Tibial artery (tissue), 4 donors: ENCODE measurements at regions not wholly inside any gene's neighbourhood (a gene's known extent, or its start where the extent isn't known, plus 50 kb on each side); places are given as distances from the start of the nearest gene placed in this dataset.

Source experiments
- DNase-seq, 2 donors: peaks; one replicate each; pipeline ENCODE4 v3.0.0-alpha.2; 2019
- H3K27ac ChIP-seq, 2 donors: fragments of 200-600 bp; sonication (generic) in 1 of 2; 1 replicate in 1 of 2; 2 replicates in 1 of 2; pipeline ENCODE4 v1.5.1; 2018 to 2019; ENCODE audit warnings: mild to moderate bottlenecking in 1 of 2
- H3K27me3 ChIP-seq, 2 donors: fragments of 200-600 bp; sonication (generic) in 1 of 2; one replicate each; pipeline versions ENCODE4 v1.5.1 to v1.6.0; 2016 to 2019
- H3K36me3 ChIP-seq, 3 donors: fragments of 200-600 bp; sonication (generic) in 2 of 3; one replicate each; pipeline ENCODE4 v1.5.1; 2016 to 2019; ENCODE audit warnings: mild to moderate bottlenecking in 2 of 3
- H3K4me1 ChIP-seq, 4 donors: fragments of 200-600 bp; sonication (generic) in 2 of 4; 1 replicate in 3 of 4; 2 replicates in 1 of 4; pipeline ENCODE4 v1.5.1; 2016 to 2019
- H3K4me3 ChIP-seq, 2 donors: fragments of 200-600 bp; sonication (generic) in 1 of 2; 1 replicate in 1 of 2; 2 replicates in 1 of 2; pipeline ENCODE4 v1.5.1; 2018 to 2019; ENCODE audit warnings: mild to moderate bottlenecking in 2 of 2
- H3K9me3 ChIP-seq, 3 donors: fragments of 200-600 bp; sonication (generic) in 1 of 3; one replicate each; pipeline ENCODE4 v1.5.1; 2016 to 2019
- intact Hi-C: fragments of 100-400 bp; cut with DNase I; formaldehyde crosslinking; loops from one replicate; pipeline ENCODE4 v1.15.0; 2023; ENCODE audit warnings: low total_unique reads
- TF ChIP-seq, protein P1 (sequence below), 2 experiments: fragments of 200-600 bp in 1 of 2; fragments of 450-650 bp in 1 of 2; IDR thresholded peaks; one replicate each; pipeline ENCODE4 v1.5.1; 2017 to 2019; ENCODE audit warnings: antibody characterized with exemption in 2 of 2, mild to moderate bottlenecking in 1 of 2, moderate library complexity in 1 of 2

DNA sequence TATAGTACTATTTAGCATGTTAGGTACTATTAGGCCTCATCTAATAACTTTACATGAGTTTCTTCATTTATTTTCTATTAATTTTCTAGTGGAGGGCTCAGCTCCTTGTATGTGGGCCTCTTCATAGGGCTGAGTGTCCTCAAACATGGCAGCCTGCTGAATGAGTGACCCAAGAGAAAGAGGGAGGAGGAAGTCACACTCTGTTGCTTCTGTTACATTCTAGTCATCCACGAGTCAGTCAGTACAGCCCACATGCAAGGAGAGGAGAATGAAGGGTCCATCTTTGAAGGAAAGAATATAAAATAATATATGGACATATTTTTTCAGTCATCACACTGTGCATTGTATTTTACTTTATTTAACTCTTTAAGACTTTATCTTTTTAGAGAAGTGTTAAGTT, 66.6 kb upstream of the NR3C1 start:
- H3K9me3 ChIP-seq, result no peaks in the 10 kb centered on the region
- intact Hi-C loops, result no loop called here
- peaks cover 0 to 19% (median 4%) of the 10 kb centered on the region in 4 donors for H3K4me1 ChIP-seq
- no peaks in the 10 kb centered on the region for H3K27me3 ChIP-seq
- H3K4me3 ChIP-seq, result no peak overlapping the region
- TF ChIP-seq, protein P1, sequence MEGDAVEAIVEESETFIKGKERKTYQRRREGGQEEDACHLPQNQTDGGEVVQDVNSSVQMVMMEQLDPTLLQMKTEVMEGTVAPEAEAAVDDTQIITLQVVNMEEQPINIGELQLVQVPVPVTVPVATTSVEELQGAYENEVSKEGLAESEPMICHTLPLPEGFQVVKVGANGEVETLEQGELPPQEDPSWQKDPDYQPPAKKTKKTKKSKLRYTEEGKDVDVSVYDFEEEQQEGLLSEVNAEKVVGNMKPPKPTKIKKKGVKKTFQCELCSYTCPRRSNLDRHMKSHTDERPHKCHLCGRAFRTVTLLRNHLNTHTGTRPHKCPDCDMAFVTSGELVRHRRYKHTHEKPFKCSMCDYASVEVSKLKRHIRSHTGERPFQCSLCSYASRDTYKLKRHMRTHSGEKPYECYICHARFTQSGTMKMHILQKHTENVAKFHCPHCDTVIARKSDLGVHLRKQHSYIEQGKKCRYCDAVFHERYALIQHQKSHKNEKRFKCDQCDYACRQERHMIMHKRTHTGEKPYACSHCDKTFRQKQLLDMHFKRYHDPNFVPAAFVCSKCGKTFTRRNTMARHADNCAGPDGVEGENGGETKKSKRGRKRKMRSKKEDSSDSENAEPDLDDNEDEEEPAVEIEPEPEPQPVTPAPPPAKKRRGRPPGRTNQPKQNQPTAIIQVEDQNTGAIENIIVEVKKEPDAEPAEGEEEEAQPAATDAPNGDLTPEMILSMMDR (IDR thresholded peaks at IDR 0.05), result no peak
- no peaks in the 10 kb centered on the region for H3K36me3 ChIP-seq
- no peak overlapping the region for H3K27ac ChIP-seq
- DNase-seq, result no peak

DNA sequence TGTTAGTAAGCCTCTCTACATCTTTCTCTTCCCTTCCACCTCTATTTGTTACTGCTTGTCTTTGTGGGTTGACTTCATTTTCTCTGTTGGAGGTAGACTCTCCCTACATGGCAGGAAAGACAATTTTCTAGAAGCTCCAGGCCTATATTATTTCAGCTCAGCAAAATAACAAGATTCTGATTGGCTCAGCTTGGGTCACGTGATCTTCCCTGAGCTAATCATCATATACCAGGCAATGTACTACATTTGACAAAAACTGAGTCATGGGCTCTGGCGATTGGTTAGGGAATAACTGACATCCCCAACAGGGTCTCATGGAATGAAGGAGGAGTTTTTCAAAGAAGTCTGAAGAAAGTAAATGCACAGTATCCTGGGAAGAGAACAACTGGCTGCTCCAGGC, 65.6 kb upstream of the NR3C1 start:
- H3K27ac ChIP-seq, result no peak overlapping the region
- TF ChIP-seq, protein P1 (IDR thresholded peaks at IDR 0.05), result no peak
- DNase-seq, result no peak
- H3K27me3 ChIP-seq, result no peaks in the 10 kb centered on the region
- intact Hi-C loops, result no loop called here
- H3K36me3 ChIP-seq, result no peaks in the 10 kb centered on the region
- H3K4me1 ChIP-seq, result peaks cover 0 to 19% (median 4%) of the 10 kb centered on the region in 4 donors
- H3K4me3 ChIP-seq, result no peak overlapping the region
- H3K9me3 ChIP-seq, result no peaks in the 10 kb centered on the region

DNA sequence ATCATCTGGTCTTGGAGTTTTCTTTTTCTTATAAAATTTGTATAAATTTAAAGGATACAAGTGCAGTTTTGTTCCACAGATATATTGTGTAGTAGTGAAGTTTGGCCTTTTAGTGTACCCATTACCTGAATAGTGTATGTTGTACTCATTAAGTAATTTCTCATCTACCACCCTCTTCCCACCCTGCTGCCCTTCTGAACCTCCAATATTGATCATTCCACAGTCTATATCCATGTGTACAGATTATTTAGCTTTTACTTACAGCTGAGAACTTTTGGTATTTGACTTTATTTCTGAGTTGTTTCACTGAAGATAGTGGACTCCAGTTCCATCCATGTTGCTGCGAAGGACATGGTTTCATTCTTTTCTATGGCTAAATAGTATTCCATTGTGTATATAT, 63.1 kb upstream of the NR3C1 start:
- no peak for DNase-seq
- Histone ChIP-seq H3K27me3 (no peaks in the 10 kb centered on the region), H3K36me3 (no peaks in the 10 kb centered on the region), H3K4me1 (peaks cover 0 to 8% (median 2%) of the 10 kb centered on the region in 4 donors), H3K4me3 (no peak overlapping the region), H3K9me3 (no peaks in the 10 kb centered on the region), H3K27ac (no peak overlapping the region)
- intact Hi-C loops, result no loop called here
- TF ChIP-seq, protein P1 (IDR thresholded peaks at IDR 0.05), result no peak

DNA sequence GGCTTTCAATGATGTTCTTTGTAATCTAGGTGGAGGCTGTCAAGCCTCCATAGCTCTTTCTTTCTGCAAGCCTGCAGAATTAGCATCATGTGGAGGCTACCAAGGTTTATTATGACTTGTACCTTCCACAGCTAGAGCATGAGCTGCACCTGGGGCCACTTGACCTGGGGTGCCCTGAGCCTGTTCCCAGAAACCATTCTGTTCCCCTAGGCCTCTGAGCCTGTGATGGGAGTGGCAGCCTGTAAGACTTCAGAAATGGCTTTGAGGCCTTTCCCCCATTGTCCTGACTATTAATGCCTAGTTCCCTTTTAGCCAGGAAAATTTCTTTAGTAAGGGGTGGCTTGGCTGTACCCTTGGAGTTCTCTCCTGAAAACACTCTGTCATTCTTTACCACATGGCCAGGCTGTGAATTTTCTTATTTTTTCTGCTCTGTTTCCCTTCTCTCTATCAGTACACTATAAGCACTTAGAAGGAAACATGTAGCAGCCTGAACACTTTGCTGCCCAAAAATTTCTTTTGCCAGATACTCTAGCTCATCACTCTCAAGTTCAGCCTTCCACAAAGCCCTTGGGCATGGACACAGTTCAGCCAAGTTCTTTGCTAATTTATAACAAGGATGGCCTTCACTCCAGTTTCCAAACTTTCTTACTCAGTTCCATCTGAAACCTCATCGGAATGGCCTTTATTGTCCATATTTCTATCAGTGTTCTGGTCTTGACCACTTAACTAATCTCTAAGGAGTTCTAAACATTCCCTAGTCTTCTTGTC, 61.4 kb upstream of the NR3C1 start:
- Histone ChIP-seq H3K27ac (no peak overlapping the region), H3K36me3 (no peaks in the 10 kb centered on the region), H3K4me1 (no peaks in the 10 kb centered on the region), H3K9me3 (no peaks in the 10 kb centered on the region), H3K4me3 (no peak overlapping the region), H3K27me3 (no peaks in the 10 kb centered on the region)
- TF ChIP-seq, protein P1 (IDR thresholded peaks at IDR 0.05), result no peak
- intact Hi-C loops, result no loop called here
- no peak for DNase-seq

DNA sequence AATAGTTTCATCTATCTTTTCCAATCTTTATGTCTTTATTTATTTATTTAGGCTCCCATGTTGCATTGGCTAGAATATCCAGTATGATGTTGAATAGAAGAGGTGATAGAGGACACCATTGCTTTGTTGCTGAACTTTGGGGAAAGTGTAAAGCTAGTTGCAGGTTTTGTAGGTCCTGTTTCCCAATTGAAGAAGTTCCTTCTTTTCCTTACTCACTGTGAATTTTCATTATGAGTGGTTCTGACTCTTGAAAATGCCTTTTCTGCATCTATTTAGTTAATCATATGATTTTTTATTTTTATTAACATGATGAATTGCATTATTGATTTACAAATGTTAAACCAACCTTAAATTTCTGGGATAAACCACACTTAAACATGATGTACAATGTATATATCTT, 58.9 kb upstream of the NR3C1 start:
- Histone ChIP-seq H3K4me1 (no peaks in the 10 kb centered on the region), H3K36me3 (no peaks in the 10 kb centered on the region), H3K4me3 (no peak overlapping the region), H3K9me3 (no peaks in the 10 kb centered on the region), H3K27ac (no peak overlapping the region), H3K27me3 (no peaks in the 10 kb centered on the region)
- DNase-seq, result no peak
- TF ChIP-seq, protein P1 (IDR thresholded peaks at IDR 0.05), result no peak
- intact Hi-C loops, result no loop called here
